ENCODE measurements at regions not wholly inside any gene's neighbourhood (a gene's known extent, or its start where the extent isn't known, plus 50 kb on each side); places are given as distances from the start of the nearest gene placed in this dataset.

DNA sequence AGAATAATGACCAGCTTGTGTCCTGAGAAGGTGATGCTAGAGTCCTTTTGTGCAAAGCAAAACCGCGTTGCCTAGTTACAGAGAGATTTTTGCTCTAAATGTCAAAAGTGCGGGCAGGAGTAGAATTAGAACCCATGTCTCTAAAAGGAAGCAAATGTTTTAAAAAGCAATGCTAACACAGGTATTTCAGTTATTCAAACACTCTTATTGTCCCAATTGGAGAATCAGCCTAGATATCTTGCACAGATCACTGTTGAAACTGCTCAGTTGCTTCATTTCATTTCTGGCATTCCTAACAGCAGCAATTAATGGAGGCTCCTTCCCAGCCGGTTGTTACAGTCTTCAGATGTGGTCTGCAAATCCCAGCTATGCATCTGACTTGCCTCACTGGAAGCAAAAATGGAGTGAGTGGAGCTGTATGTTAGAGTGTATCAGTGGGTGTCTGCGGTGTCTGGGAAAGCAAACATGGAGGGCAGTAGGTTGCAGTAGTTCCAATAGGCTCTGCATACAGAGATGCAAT, 55.6 kb upstream of the SEMA6D start:
- ATAC-seq, result no peak
- intact Hi-C loops (cut with DNase I, micrococcal nuclease), result no loop called here
- Histone ChIP-seq H3K36me3 (ENCODE audit: low read depth) (no peaks in the 10 kb centered on the region), H3K4me1 (ENCODE audit: low read depth) (no peaks in the 10 kb centered on the region), H3K4me3 (no peak overlapping the region), H3K9me3 (no peaks in the 10 kb centered on the region)
- no peak for DNase-seq
- no peak for TF ChIP-seq CTCF (IDR thresholded peaks at IDR 0.05)

- intact Hi-C loops (cut with DNase I, micrococcal nuclease), result no loop called here
- no peak for TF ChIP-seq CTCF (IDR thresholded peaks at IDR 0.05)
- no peak overlapping the region for H3K4me3 ChIP-seq
- DNase-seq, result no peak
- H3K9me3 ChIP-seq, result no peaks in the 10 kb centered on the region
- H3K4me1 ChIP-seq (ENCODE audit: low read depth), result no peaks in the 10 kb centered on the region
- no peak for ATAC-seq
- no peaks in the 10 kb centered on the region for H3K36me3 ChIP-seq (ENCODE audit: low read depth)
Observed at GRCh38 chr15:47663101-47663500, 54.2 kb upstream of the SEMA6D start.
